HG02678 (cell line): ENCODE measurements at regions not wholly inside any gene's neighbourhood (a gene's known extent, or its start where the extent isn't known, plus 50 kb on each side); places are given as distances from the start of the nearest gene placed in this dataset.
"Not testable (repeated sequence)": the region's sequence is repeated elsewhere in the genome, so short reads cannot be mapped to it uniquely, and the experiment has no call there.

Source experiments
- ATAC-seq: cut with Tn5 transposase; IDR thresholded peaks from one replicate; pipeline ENCODE4 v1.9.1; 2021; ENCODE audit warnings: mild to moderate bottlenecking, moderate library complexity; ENCODE audit not compliant: unreplicated experiment

DNA sequence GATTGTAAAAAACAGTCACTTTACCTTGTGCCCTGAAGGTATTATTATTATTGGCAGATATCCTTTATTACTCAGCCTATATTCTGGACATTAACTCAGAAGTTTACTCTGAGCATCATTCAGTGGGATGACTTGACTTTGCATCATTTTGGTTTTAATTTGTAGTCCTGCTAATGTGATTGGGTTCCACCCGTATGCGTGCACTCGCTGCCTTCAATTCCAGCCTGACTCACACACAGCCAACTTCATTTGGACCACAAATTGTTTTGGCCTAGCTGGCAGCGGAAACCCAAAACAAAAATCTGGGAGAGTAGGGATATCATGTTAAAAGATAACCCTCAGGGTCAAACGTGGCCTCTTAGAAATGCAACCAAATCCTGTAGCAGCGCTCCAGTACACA lies 704.4 kb upstream of the SLC35B3 start:
- ATAC-seq: no peak

DNA sequence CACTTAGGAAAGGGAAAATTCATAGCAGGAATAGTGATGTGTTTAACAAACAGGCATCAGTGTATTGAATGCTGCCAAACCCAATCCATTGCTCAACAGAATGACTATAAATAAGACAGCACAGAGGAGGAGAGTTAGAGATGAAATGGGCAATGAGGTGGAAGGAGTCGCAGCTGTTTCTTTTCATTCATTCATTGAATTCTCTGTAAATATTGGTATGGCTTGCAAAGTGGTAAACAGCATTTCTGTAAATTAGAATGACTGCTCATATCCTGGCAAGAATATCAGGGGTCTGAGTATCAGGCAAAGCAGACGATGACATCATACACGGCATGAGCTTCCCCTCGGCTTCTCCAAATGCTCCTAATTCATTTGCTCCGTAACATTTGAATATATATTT lies 703.6 kb upstream of the SLC35B3 start:
- no peak for ATAC-seq

DNA sequence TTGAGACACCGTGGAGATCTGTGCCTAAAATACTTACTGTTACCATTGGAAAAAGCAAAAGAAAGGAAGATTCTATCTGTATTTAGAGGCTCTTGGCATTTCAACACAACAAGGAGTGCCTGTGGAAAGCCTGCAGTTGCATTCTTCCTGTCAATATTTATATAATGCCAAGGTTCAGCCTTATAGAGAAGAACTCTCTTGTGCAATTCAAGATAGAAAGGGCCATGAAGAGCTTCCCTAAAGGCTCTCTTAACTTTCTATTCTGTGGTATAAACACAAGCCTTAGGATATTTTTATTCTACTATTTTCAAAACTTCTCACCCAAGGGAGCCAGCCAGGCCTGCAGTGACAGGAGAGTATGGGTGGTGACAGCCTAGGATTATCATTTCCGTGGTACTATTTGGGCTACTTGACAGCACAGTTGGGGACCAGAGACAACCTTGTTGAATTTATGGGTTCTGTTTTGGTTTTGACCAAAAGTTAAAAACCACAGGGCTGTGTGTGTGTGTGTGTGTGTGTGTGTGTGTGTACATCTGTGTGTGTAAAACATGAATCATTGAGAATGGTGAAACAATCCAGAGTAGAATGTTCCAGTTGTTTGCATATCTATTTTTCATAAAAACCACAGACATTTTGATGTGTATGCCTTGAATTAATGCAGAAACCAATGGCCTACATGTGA lies 700.9 kb upstream of the SLC35B3 start:
- ATAC-seq: no peak

DNA sequence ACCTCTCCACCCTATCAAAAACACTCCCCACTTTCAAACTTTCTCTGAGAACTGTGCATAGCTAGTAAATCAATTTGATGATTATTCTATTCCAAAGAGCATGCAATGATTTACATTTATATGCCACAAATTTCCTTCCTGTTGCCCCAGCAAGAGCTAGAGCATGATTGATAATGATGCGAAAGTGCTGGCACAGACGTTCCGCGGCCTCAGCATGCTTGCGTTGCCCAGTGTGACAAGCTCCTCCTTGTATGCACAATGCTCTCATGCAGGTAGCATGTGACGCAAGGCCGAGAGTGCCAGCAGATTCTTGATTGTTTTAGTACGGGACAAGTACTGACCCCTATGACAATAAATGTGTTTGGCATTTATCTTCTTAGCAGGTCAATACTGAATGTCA lies 696.3 kb upstream of the SLC35B3 start:
- no peak for ATAC-seq

DNA sequence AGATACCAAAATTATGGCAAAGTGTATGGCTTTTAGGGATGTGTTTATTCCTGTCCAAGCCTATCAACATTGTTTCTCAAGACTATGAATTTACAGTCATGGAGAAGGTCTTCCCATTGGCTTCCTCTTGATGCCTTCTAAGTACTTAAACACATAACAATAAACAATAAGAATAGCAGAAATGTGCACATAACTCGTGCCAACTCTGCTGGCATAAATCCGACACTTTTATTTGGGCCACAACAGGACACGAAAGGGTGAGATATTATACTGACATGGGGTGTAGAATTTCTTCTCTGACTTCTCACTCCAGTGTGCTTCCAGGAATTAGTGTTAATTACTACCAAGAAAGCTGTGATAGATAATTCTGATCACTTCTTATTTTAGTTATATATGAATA lies 695.9 kb upstream of the SLC35B3 start:
- ATAC-seq: no peak

DNA sequence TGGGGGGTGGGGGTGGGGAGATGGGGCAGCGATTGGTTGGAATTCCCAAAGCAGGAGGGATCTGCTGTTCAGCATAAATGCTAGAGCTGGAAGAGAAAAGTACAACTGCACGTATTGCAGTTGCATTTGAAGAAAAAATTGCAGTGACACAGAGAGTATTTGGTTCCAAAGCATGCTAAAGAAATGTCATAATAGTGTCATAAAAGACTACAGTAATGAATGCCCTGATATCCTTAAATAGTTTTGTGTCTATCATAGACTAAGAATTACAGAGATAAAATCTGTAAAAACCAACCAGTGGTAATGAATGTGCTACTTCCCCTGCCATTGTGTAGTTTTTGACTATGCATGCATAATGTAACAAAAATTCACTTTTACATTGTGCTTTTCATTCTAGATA lies 693.6 kb upstream of the SLC35B3 start:
- no peak for ATAC-seq

DNA sequence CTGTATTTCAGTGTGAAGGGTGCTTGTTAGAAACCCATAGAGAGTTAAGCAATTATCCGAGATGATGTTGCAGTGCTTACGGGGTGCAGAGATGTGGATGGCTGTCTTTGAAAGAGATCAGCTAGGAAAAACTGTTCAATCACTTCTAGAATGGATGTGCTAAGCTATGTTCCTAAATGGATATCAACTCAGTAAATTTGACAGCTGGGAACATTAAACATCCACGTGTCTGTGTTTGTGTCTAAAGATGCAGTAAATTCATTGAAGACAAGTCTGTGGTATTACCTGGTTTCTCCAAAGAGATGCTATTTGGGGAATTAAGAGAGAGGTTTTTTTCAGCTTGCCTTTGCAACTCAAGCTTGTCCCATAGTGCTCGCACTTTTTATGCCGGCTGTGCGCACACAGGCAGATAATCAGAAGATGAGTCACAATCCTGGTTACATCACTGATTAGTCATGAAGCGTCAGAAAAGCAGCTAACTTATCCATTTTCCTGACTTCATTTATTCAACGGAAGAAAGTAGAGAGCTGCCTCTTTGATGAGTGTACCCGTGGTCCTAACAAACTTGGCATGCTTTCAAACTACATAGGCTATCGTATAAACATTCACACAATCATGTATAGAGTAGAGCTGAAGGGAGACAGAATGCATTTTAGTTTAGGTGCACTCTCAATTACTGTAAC lies 691.7 kb upstream of the SLC35B3 start:
- no peak for ATAC-seq

DNA sequence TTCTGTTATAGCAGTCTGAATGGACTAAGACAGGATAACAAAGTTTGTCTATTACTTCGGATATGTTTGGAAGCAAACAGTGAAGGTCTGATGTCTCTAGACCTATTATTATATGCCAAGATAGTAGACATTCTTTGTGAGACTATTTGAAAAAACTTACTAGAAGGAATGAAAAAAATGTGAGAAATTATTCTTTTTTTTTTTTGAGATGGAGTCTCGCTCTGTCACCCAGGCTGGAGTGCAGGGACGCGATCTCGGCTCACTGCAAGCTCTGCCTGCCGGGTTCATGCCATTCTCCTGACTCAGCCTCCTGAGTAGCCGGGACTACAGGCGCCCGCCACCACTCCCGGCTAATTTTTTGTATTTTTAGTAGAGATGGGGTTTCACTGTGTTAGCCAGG lies 690.7 kb upstream of the SLC35B3 start:
- ATAC-seq: not testable (repeated sequence)

DNA sequence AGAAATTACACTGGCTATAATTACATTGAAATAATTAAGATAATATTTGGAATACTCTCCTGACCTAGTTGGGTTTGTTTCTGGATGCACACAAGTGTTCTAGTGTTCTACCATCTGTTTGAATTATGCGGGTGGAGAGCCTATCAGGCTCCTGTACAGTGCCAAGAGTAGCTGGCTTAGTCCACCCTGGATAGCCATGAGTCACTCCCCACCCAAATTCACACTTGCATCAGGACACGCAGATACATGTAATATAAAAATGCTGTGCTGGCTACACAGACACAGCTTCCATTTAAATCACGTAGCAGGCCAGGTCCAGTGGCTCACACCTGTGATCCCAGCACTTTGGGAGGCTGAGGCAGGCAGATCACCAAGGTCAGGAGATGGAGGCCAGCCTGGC lies 686.2 kb upstream of the SLC35B3 start:
- no peak for ATAC-seq

DNA sequence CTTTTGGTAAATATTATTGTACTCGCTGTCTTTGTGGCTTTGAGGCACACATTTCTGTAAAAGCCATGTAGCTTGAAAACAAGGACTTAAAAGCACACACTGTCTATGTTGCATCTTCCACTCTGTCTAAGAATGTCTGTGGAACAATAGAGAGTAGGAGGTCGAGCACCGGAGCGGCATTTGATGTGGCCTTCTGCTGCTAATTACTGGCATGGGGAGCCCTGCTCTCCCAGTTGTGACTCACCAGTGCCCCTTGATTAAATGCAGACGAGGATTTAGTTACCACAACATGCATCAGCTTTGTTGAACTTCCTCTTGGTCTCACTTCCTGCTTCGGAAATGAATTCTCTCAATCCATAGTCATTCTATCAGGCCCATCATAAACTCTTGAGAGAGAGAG lies 680.7 kb upstream of the SLC35B3 start:
- ATAC-seq: no peak

DNA sequence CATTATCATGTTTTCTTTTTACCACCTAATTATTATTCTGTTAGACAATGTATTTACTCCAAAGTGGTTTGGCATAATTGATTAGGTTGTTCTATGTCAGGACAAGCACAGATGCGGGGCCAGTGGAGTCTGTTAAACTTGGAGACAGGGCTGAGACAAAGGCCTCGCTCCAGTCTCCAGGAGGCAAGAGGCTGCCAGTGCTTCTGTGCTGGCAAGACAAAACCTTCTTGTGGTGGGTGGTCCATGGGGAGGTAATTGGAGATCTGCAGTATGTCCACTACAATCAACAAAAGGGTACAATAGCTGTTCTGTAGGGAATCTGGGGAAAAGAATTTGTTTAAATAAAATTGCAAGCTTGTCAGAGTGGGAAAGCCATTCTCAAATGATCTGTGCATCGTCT lies 677.2 kb upstream of the SLC35B3 start:
- ATAC-seq: no peak

DNA sequence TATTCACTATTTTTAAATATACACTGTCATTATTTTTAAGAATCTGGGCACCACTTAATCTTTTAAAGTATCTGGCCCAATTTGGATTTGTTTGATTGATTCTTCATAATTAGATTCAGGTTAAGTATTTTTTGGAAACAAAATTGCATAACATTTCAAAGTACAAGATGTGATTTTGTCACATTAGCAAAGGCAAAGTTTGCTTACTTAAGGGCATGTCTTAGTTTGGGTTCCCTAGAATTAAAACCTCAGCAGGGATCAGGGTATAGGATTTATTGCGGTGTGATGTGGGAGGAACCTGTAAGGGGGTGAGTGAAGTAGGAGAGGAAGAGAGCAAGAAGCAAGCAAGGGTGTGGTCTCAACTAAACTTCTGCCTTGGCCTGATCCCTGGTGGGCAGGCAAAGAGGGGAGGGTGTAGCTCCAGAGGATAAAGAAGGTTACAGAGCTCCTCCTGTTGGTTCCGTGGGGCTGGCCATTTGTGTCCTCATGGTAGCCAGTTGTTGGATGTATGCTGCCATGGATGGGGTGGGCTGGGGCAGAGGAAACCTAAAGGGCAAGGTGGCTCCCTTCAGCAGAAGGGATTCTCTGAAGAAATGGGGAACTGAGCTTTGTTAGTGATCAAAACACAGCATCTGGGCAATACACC lies 668.7 kb upstream of the SLC35B3 start:
- ATAC-seq: no peak

DNA sequence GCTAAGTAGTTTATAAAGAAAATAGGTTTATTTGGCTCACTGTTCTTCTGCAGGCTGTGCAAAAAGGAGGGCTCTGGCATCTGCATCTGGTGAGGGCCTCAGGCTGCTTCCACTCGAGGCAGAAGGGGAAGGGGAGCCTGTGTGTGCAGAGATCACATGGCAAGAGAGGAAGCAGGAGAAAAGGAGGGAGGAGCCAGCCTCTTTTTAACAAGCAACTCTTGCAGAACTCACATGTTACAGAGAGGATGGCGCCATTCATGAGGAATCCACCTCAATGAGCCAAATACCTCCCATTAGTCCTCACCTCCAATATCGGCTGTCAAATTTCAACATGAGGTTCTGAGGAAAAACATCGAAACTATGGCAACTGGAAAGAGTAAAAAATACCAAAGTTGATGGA lies 666.6 kb upstream of the SLC35B3 start:
- no peak for ATAC-seq

DNA sequence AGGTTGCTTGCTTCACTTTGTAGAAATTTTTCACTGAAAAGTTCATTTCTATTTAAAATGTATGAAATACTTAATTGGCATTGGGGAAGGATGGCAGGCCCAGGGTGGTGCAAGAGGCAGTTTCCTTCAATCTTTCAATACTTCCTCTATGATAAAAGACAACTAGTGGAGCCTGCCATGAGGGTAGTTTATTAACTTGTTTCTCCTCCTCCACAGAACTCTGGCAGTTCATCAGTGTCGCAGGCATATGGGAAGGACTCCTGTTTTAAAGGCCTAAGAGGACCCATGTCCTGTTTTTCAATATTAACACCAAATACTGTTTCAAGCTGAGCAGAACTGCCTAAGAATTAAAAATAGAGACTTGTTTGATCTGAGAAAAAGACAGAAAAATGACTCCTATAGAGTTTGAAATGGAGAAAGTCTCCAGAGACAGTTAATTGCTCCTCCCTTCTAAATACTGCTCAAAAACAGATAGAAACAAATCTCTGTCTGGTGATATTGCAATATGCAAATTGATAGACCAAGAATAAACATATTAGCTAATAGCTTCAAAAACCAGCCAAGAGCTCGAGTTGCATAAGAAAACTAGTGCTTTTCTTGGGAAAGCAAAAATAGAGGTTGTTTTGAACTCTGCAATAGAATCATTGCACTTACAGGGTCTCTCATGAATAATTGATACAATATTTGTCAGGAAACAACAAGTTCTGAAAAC lies 665.7 kb upstream of the SLC35B3 start:
- no peak for ATAC-seq

DNA sequence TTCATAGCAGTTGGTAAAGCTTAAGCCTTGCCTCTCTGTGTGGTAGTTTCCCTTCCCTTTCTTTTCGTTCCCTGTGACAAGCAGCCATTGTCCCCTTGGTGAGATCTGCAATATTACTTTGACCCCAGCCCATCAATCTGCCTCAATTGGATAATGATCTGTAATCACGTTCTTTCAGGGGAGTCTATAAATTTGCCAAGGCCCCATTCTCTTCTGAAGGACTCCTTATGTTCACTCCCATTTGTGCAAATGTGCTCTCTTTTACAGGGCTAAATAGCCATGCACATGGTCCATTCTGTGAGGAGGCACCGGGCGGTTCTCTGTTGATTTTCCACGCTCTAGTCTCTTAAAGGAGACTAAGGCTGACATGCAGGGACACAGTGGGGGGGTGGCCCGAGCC lies 660.4 kb upstream of the SLC35B3 start:
- ATAC-seq: no peak

DNA sequence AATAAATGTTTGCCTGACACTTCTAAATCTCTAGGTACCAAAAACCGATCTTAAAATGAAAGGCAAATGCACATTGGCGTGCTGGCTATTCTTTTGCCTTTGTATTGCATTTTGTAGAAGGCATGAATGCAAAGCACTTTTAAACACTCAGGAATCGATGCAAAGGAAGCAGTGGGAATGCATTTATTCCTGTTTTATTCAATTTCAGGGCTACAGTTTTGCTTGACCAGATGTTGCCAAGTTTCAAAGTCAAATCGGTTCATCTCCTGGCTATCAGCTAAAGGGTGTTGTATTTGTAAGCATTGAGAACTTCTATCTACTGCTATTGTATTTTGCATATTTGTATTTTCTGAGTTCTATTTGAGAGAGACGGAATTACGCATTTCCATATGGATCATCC lies 659.8 kb upstream of the SLC35B3 start:
- no peak for ATAC-seq

DNA sequence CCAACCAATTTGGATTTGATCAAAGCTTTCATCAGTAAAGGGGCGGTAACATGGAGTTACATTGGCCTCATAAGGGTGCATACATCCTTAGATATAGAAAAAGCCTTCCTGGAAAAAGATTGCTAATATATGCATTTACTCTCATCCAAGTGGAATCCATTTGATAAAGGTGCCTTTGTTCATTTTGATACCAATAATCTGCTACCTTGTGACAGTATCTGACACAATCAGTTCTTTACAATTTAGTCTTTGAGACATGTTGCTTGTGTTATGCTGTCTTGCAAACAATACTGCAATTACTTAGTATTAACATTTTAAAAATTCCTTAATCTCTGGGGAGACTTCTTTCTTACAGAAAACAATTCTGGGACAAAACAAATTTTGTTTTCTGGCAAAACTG lies 654.4 kb upstream of the SLC35B3 start:
- ATAC-seq: no peak

DNA sequence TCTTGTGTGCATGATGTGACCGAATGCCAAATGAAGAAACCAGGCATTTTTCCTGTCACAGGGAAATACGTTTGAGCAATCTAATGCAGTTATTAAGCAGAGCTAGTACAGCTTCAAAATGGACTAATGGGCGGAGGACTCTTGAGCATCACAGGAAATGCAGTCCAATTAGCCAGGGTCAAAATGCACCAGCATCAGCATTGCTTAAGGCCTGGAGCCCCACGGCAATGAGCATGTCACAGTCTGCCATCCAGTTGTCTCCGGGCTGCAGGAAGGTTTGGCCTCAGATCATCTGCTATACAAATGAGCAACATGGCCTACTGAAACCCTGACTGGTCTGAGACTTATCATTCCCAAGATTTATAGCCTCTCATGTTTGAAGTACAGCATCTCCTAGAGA lies 652.1 kb upstream of the SLC35B3 start:
- no peak for ATAC-seq

DNA sequence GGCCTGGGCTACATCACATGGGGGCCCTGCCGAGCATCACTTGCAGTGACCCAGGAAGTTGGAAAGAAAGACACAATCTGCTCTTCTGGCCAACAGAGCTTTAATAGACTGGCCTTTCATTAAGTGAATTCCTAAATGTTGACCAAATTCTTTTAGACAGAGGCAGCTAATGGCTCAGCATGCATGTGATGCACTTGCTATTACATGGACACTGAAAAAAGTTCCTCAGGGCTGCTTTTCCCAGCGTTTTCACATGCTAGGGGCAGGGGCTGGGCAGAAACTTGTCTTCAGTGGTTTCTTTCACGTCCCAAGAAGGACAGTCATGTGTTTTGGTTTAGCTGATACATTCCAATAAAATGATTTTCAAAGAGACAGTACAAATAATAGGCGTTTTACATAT lies 651.0 kb upstream of the SLC35B3 start:
- ATAC-seq: no peak

DNA sequence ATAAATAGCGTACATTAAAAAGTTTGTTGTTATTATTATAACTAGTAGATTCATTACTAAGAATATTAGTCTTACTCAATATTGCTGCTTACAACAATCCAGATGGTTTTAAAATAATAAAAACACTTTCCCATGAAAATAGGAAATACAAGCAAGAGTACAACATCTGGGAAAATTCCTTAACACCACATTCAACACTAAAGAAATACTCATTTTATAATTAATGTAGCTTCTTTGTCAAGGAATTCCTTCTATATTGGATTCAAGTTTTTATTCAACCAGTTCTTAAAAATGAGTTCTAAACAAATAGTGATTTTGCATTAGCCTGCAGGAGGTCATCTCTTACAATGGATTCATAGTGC lies 650.3 kb upstream of the SLC35B3 start:
- no peak for ATAC-seq

DNA sequence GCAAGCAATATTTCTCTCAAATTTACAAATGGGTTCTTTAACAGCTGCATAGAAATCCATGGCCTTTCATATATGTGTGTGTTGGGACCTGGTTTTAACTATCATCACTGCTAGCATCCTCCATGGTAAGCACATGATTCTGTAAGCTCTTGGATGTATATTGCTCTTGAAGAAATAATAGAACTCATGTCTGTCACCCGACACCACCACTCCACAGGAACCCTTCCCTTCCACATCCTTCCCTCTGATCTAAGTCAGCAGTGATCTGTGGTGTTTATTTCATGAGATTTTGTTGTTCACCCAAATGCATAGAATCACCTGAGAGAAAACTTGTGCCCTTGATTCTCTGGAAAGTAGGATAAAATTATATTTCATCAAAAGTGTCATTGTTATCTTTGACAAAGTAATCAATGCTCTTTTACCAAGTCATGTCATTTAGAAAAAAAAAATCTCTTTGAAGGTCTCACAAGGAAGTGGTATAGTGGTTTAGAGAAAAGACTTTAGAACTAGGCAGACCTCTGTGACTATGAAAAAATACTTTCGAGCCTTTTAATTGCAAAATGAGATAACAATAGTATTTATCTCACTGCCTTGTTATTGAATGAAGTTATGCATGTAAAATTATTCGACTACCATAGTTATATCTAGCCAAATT lies 649.8 kb upstream of the SLC35B3 start:
- ATAC-seq: no peak
